GM12878 (cell line): ENCODE measurements at regions not wholly inside any gene's neighbourhood (a gene's known extent, or its start where the extent isn't known, plus 50 kb on each side); places are given as distances from the start of the nearest gene placed in this dataset.

Experiments used
- ATAC-seq: fragments of 200-7000 bp; cut with Tn5 transposase; 3 replicates; pipeline ENCODE4 v1.9.1; 2020; ENCODE audit warnings: mild to moderate bottlenecking, moderate library complexity
- BruUV-seq: library from RNA; stranded (reverse); fragments of 400-500 nt; replicated peaks from 2 replicates; lab custom pipeline; 2021; lab: Mats Ljungman, UMichigan
- CTCF ChIA-PET: fragments of 300-600 bp; sonication (Branson Sonifier 250); formaldehyde crosslinking; extraction: SDS; loops from one replicate; lab custom pipeline; 2021; ENCODE audit warnings: inconsistent platforms; lab: Yijun Ruan, JAX
- POLR2A ChIA-PET: fragments of 350-600 bp; formaldehyde crosslinking; extraction: SDS; loops from one replicate; lab custom pipeline; 2021; ENCODE audit warnings: inconsistent platforms; lab: Charles Lee
- RAD21 ChIA-PET: fragments of 300-600 bp; sonication (Branson Sonifier 250); formaldehyde crosslinking; loops from one replicate; lab custom pipeline; 2023; ENCODE audit warnings: antibody characterized with exemption; ENCODE audit not compliant: unreplicated experiment; lab: Charles Lee
- SMC1A ChIA-PET: fragments of 300-600 bp; sonication (Branson Sonifier 250); formaldehyde crosslinking; loops from one replicate; lab custom pipeline; 2023; ENCODE audit not compliant: unreplicated experiment, uncharacterized antibody; lab: Charles Lee
- DNase-seq: peaks from one replicate; pipeline ENCODE4 v3.0.0-alpha.2; 2011; ENCODE audit warnings: low read depth, low spot score
- FAIRE-seq: peaks from 3 replicates; lab custom pipeline; 2011; peaks lifted over from hg19 to GRCh38; lab: Jason Lieb, UNC
- H2AFZ ChIP-seq: 2 replicates; pipeline ENCODE4 v1.6.0; 2011; ENCODE audit warnings: low read depth, low read length, control low read depth; ENCODE audit not compliant: control insufficient read depth
- H3K27ac ChIP-seq: 2 replicates; pipeline ENCODE4 v1.5.1; 2011; ENCODE audit warnings: control low read depth; ENCODE audit not compliant: control insufficient read depth, insufficient read depth
- H3K27me3 ChIP-seq, 2 experiments: replicated peaks in 1 of 2; 2 replicates each; pipeline versions ENCODE4 v1.6.0 to v1.6.1; 2011; ENCODE audit warnings: low read length in 1 of 2; ENCODE audit not compliant: control insufficient read depth in 2 of 2, insufficient read depth in 2 of 2
- H3K36me3 ChIP-seq, 2 experiments: 2 replicates each; pipeline ENCODE4 v1.5.1; 2011; ENCODE audit warnings: low read length in 1 of 2; ENCODE audit not compliant: control insufficient read depth in 2 of 2, insufficient read depth in 2 of 2
- H3K4me1 ChIP-seq: 2 replicates; pipeline ENCODE4 v1.6.1; 2011; ENCODE audit warnings: mild to moderate bottlenecking, low read length, moderate library complexity, mixed read lengths; ENCODE audit not compliant: control insufficient read depth, insufficient read depth
- H3K4me2 ChIP-seq: 2 replicates; pipeline ENCODE4 v1.6.0; 2011; ENCODE audit warnings: control low read depth; ENCODE audit not compliant: control insufficient read depth, insufficient read depth
- H3K4me3 ChIP-seq: fragments of 200-600 bp; sonication (generic); 2 replicates; pipeline ENCODE4 v1.5.1; 2016
- H3K79me2 ChIP-seq: 2 replicates; pipeline ENCODE4 v1.6.0; 2011; ENCODE audit warnings: low read length; ENCODE audit not compliant: control insufficient read depth, insufficient read depth
- H3K9ac ChIP-seq: 2 replicates; pipeline ENCODE4 v1.8.0; 2011; ENCODE audit warnings: low read length, control low read depth, mixed read lengths; ENCODE audit not compliant: control insufficient read depth, insufficient read depth
- H3K9me3 ChIP-seq: replicated peaks from 3 replicates; pipeline ENCODE4 v1.5.1; 2011; ENCODE audit warnings: mild to moderate bottlenecking, low read length; ENCODE audit not compliant: control insufficient read depth, insufficient read depth
- H4K20me1 ChIP-seq: 2 replicates; pipeline ENCODE4 v1.6.0; 2011; ENCODE audit not compliant: control insufficient read depth, insufficient read depth
- CEBPB ChIP-seq, 2 experiments: fragments of 150-350 bp in 1 of 2; IDR thresholded peaks; 2 replicates each; pipeline ENCODE4 v1.6.1; 2012 to 2014; ENCODE audit warnings: low read depth in 2 of 2, low read length in 2 of 2, borderline replicate concordance in 1 of 2, inconsistent platforms in 1 of 2
- CREB1 ChIP-seq: IDR thresholded peaks from 2 replicates; pipeline ENCODE4 v1.6.1; 2012; ENCODE audit warnings: low read depth, mild to moderate bottlenecking, inconsistent platforms
- EGR1 ChIP-seq, 2 experiments: IDR thresholded peaks; 1 replicate in 1 of 2; 2 replicates in 1 of 2; pipeline ENCODE4 v1.6.1; 2011 to 2012; ENCODE audit warnings: low read depth in 2 of 2, low read length in 2 of 2, borderline replicate concordance in 1 of 2, mild to moderate bottlenecking in 1 of 2, moderate library complexity in 1 of 2
- SIX5 ChIP-seq: IDR thresholded peaks from 2 replicates; pipeline ENCODE4 v1.6.1; 2011; ENCODE audit warnings: mild to moderate bottlenecking, low read depth, low read length, moderate library complexity; ENCODE audit not compliant: severe bottlenecking
- SMAD1 ChIP-seq: fragments of 450-650 bp; IDR thresholded peaks from 2 replicates; pipeline ENCODE4 v1.6.1; 2018; ENCODE audit warnings: mild to moderate bottlenecking, low read depth; ENCODE audit not compliant: partially characterized antibody
- SREBF1 ChIP-seq: IDR thresholded peaks from 2 replicates; pipeline ENCODE4 v1.6.1; 2012; ENCODE audit warnings: mild to moderate bottlenecking, low read length
- ZNF217 ChIP-seq: fragments of 450-650 bp; IDR thresholded peaks from 2 replicates; pipeline ENCODE4 v1.6.1; 2017; ENCODE audit warnings: antibody characterized with exemption, mild to moderate bottlenecking
- ZNF274 ChIP-seq: IDR thresholded peaks from one replicate; pipeline ENCODE4 v1.8.0; 2011; ENCODE audit not compliant: insufficient read length, insufficient read depth
- WGBS: methylation state at CpG from one replicate; pipeline ENCODE4 v1.1.6; 2016; ENCODE audit warnings: low lambda C conversion rate; ENCODE audit not compliant: insufficient replicate concordance, insufficient coverage; ENCODE audit errors: missing lambda C conversion rate; 5-methylcytosine and 5-hydroxymethylcytosine counted together
- in situ Hi-C: fragments of 300-500 bp; cut with MboI; formaldehyde crosslinking; loops from 9 replicates; pipeline ENCODE4 v1.14.3; 2018; ENCODE audit warnings: mixed read lengths
- intact Hi-C: fragments of 100-400 bp; cut with micrococcal nuclease; formaldehyde crosslinking; loops from one replicate; pipeline ENCODE4 v1.14.2; 2022; ENCODE audit not compliant: unreplicated experiment
- TF ChIP-seq, protein P1 (sequence below): IDR thresholded peaks from 2 replicates; pipeline ENCODE4 v1.6.1; 2011; ENCODE audit warnings: mild to moderate bottlenecking, low read depth, low read length, moderate library complexity; ENCODE audit not compliant: insufficient replicate concordance
- TF ChIP-seq, protein P2 (sequence below): fragments of 450-650 bp; formaldehyde crosslinking; IDR thresholded peaks from 2 replicates; pipeline ENCODE4 v1.5.0; 2022; ENCODE audit warnings: mild to moderate bottlenecking, missing genetic modification characterization
- TF ChIP-seq, protein P3 (sequence below): fragments of 450-650 bp; IDR thresholded peaks from 2 replicates; pipeline ENCODE4 v1.6.1; 2018; ENCODE audit warnings: mild to moderate bottlenecking, low read depth, moderate library complexity; ENCODE audit not compliant: partially characterized antibody

DNA sequence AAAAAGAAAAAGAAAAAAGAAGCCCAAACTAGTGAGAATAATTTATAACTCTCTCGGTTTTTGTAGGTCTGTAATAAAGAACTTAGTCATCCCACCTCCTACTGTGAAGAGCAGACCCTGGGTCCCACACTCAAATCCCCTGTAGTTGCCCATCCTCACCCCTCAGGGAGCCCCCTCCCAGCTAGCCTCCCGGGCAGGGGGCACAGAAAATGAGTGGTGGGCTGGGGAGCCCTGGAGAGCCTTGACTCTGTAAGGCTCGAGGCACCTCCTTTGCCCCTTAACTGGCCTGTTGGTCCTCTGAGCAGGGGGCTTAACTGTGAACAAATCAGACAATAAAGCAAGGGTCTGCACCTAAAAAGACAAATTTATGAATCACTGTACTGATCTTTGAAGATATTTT is 57.5 kb upstream of the PRKACB start:
- CTCF ChIA-PET = no interaction called here

More for the DNA sequence above, 57.5 kb upstream of the PRKACB start:
- WGBS = 57% methylated on average over 3 of the region's 3 CpGs
- BruUV-seq = no TSS peak
- no peaks in the 10 kb centered on the region for H3K27me3 ChIP-seq
- no peak overlapping the region for H3K4me3 ChIP-seq
- in situ Hi-C loops = no loop called here
- no peaks in the 10 kb centered on the region for H4K20me1 ChIP-seq
- RAD21 ChIA-PET = no interaction called here
- DNase-seq (no peak), ATAC-seq (no peak), FAIRE-seq (no peak)
- H3K27ac ChIP-seq = no peak overlapping the region
- POLR2A ChIA-PET = no interaction called here
- no peaks in the 10 kb centered on the region for H3K9me3 ChIP-seq
- H3K9ac ChIP-seq = no peak overlapping the region
- H3K79me2 ChIP-seq = no peaks in the 10 kb centered on the region
- no peak overlapping the region for H2AFZ ChIP-seq
- H3K4me2 ChIP-seq = no peak overlapping the region
- TF ChIP-seq SMAD1 (no peak), ZNF217 (no peak), CREB1 (no peak), CEBPB (IDR thresholded peaks at IDR 0.05; ENCODE audit: borderline replicate concordance in 1 of 2, low read depth in 2 of 2, low read length in 2 of 2) (no peak), EGR1 (IDR thresholded peaks at IDR 0.05; ENCODE audit: borderline replicate concordance in 1 of 2, low read depth in 2 of 2, low read length in 2 of 2) (no peak), SIX5 (no peak), SREBF1 (no peak), ZNF274 (no peak)
- TF ChIP-seq, protein P1, sequence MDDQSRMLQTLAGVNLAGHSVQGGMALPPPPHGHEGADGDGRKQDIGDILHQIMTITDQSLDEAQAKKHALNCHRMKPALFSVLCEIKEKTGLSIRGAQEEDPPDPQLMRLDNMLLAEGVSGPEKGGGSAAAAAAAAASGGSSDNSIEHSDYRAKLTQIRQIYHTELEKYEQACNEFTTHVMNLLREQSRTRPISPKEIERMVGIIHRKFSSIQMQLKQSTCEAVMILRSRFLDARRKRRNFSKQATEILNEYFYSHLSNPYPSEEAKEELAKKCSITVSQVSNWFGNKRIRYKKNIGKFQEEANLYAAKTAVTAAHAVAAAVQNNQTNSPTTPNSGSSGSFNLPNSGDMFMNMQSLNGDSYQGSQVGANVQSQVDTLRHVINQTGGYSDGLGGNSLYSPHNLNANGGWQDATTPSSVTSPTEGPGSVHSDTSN = no peak
- TF ChIP-seq, protein P2, sequence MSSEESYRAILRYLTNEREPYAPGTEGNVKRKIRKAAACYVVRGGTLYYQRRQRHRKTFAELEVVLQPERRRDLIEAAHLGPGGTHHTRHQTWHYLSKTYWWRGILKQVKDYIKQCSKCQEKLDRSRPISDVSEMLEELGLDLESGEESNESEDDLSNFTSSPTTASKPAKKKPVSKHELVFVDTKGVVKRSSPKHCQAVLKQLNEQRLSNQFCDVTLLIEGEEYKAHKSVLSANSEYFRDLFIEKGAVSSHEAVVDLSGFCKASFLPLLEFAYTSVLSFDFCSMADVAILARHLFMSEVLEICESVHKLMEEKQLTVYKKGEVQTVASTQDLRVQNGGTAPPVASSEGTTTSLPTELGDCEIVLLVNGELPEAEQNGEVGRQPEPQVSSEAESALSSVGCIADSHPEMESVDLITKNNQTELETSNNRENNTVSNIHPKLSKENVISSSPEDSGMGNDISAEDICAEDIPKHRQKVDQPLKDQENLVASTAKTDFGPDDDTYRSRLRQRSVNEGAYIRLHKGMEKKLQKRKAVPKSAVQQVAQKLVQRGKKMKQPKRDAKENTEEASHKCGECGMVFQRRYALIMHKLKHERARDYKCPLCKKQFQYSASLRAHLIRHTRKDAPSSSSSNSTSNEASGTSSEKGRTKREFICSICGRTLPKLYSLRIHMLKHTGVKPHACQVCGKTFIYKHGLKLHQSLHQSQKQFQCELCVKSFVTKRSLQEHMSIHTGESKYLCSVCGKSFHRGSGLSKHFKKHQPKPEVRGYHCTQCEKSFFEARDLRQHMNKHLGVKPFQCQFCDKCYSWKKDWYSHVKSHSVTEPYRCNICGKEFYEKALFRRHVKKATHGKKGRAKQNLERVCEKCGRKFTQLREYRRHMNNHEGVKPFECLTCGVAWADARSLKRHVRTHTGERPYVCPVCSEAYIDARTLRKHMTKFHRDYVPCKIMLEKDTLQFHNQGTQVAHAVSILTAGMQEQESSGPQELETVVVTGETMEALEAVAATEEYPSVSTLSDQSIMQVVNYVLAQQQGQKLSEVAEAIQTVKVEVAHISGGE (CRISPR knock-in tag) = no peak
- TF ChIP-seq, protein P3, sequence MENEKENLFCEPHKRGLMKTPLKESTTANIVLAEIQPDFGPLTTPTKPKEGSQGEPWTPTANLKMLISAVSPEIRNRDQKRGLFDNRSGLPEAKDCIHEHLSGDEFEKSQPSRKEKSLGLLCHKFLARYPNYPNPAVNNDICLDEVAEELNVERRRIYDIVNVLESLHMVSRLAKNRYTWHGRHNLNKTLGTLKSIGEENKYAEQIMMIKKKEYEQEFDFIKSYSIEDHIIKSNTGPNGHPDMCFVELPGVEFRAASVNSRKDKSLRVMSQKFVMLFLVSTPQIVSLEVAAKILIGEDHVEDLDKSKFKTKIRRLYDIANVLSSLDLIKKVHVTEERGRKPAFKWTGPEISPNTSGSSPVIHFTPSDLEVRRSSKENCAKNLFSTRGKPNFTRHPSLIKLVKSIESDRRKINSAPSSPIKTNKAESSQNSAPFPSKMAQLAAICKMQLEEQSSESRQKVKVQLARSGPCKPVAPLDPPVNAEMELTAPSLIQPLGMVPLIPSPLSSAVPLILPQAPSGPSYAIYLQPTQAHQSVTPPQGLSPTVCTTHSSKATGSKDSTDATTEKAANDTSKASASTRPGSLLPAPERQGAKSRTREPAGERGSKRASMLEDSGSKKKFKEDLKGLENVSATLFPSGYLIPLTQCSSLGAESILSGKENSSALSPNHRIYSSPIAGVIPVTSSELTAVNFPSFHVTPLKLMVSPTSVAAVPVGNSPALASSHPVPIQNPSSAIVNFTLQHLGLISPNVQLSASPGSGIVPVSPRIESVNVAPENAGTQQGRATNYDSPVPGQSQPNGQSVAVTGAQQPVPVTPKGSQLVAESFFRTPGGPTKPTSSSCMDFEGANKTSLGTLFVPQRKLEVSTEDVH = no peak
- no peaks in the 10 kb centered on the region for H3K36me3 ChIP-seq
- intact Hi-C loops = no loop called here
- SMC1A ChIA-PET = no interaction called here
- peaks cover 4% of the 10 kb centered on the region for H3K4me1 ChIP-seq
